ENCODE measurements at regions not wholly inside any gene's neighbourhood (a gene's known extent, or its start where the extent isn't known, plus 50 kb on each side); places are given as distances from the start of the nearest gene placed in this dataset.
"Not testable (repeated sequence)": the region's sequence is repeated elsewhere in the genome, so short reads cannot be mapped to it uniquely, and the experiment has no call there.

DNA sequence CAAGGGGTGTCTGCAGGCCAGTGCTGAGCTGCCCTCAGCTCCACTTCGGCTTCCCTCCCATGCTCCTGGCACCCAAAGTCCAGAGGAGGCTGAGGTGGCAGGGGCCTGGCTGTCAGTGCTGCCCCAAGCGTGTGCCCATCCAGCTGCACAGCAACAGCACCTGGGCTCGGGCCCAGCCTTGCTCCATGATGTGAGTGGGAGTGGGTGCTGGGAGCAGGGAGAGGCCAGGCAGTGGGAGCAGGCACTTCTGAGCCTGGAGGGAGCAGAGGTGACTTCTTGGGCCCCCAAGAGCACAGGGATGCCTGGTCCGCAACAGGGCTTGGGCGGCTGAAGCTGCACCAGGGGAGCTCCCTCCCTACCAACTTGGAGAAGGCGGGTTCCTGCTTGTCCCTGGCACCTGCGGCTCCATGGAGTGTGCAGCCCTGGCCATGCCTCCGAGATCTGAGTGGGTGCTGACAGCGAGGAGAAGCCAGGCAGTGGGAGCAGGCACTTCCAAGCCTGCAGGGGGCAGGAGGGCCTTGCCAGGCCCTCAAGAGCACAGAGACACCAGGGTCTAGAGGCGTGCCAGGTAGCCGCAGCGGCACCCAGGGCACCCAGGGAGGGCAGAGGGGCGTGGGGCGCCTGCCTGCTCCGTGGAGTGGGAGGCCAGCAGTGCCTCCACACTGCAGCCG is 366.7 kb upstream of the SGO1 start:
- no peak for DNase-seq (ENCODE audit: low read depth)
- TF ChIP-seq, protein P1, sequence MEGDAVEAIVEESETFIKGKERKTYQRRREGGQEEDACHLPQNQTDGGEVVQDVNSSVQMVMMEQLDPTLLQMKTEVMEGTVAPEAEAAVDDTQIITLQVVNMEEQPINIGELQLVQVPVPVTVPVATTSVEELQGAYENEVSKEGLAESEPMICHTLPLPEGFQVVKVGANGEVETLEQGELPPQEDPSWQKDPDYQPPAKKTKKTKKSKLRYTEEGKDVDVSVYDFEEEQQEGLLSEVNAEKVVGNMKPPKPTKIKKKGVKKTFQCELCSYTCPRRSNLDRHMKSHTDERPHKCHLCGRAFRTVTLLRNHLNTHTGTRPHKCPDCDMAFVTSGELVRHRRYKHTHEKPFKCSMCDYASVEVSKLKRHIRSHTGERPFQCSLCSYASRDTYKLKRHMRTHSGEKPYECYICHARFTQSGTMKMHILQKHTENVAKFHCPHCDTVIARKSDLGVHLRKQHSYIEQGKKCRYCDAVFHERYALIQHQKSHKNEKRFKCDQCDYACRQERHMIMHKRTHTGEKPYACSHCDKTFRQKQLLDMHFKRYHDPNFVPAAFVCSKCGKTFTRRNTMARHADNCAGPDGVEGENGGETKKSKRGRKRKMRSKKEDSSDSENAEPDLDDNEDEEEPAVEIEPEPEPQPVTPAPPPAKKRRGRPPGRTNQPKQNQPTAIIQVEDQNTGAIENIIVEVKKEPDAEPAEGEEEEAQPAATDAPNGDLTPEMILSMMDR (IDR thresholded peaks at IDR 0.05; ENCODE audit: insufficient read depth, low read depth, low read length), result no peak
- no peaks in the 10 kb centered on the region for H3K36me3 ChIP-seq (ENCODE audit: control insufficient read depth, insufficient read depth, low read length)
- POLR2A ChIA-PET, result no interaction called here
- no peaks in the 10 kb centered on the region for H3K27me3 ChIP-seq (ENCODE audit: control insufficient read depth, insufficient read depth, low read length)
- CTCF ChIA-PET, result no interaction called here
- no peak overlapping the region for H3K4me3 ChIP-seq (ENCODE audit: low read depth, low read length)

DNA sequence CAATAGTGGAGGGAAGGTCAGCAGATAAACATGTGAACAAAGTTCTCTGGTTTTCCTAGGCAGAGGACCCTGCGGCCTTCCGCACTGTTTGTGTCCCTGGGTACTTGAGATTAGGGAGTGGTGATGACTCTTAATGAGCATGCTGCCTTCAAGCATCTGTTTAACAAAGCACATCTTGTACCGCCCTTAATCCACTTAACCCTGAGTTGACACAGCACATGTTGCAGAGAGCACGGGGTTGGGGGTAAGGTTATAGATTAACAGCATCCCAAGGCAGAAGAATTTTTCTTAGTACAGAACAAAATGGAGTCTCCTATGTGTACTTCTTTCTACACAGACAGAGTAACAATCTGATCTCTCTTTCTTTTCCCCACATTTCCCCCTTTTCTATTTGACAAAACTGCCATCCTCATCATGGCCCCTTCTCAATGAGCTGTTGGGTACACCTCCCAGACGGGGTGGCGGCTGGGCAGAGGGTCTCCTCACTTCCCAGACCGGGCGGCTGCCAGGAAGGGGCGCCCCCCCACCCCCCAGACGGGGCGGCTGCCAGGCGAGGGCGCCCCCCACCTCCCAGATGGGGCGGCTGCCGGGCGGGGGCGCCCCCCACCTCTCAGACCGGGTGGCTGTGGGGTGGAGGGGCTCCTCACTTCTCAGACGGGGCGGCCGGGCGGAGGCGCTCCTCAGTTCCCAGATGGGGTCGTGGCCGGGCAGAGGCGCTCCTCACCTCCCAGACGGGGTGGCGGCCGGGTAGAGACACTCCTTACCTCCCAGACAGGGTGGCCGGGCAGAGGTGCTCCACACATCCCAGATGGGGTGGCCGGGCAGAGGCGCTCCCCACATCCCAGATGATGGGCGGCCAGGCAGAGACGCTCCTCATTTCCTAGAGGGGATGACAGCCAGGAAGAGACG is 361.6 kb upstream of the SGO1 start:
- POLR2A ChIA-PET; H3K4me3 ChIP-seq (ENCODE audit: low read depth, low read length); H3K27me3 ChIP-seq (ENCODE audit: control insufficient read depth, insufficient read depth, low read length); DNase-seq (ENCODE audit: low read depth); H3K36me3 ChIP-seq (ENCODE audit: control insufficient read depth, insufficient read depth, low read length); CTCF ChIA-PET: not testable (repeated sequence)

DNA sequence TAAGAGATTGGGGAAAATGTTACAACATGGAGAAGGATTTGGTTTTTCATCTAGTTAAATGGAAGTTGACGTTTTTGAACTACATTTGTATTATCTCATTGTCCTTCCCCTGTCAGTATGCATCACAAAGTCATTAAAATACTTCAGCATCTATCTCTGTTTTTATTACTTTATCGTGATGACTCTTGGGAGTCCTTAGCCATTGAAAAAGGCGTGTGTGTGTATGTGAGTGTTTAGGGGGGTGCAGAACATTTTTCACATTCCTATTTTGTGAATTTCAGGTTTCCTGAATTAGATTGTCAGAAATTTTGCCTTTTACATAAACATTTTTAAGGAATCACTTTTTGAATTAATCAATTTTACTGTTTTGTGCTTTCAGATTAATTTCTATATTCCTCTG is 360.6 kb upstream of the SGO1 start:
- CTCF ChIA-PET, result no interaction called here
- POLR2A ChIA-PET, result no interaction called here
- Histone ChIP-seq H3K4me3 (ENCODE audit: low read depth, low read length) (no peak overlapping the region), H3K27me3 (ENCODE audit: control insufficient read depth, insufficient read depth, low read length) (no peaks in the 10 kb centered on the region), H3K36me3 (ENCODE audit: control insufficient read depth, insufficient read depth, low read length) (no peaks in the 10 kb centered on the region)
- TF ChIP-seq, protein P1 (IDR thresholded peaks at IDR 0.05; ENCODE audit: insufficient read depth, low read depth, low read length), result no peak
- DNase-seq (ENCODE audit: low read depth), result no peak

DNA sequence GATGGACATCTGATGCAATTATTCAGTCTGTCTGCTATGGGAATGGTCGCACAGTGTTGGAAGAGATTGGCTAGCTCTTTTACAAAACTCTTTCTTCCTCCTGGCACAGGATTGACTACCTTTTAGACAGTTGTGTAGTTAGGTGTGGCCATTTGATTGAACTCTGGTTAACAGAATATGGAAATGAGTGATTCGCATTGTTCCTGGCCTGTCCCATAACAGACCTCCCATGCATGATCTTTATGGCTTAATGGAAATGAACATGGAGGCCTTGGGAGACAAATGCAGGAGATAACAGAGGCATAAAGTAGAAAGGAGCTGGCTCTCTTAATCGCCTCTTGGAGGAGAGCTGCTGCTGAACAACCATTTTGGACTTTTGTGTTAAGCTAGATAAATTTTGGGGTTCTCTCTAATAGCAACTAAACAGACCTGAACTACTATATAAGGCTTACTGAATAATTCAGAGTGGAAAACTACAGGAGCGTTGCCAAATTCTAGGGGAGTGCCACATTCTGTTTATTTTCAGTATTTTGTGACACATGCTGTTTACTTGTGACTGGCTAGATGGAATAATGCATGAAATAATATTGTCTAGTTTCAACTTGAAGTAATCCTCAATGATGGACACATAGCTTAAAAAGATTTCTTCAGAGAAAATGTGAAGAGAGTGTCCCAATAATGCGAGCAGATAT is 357.7 kb upstream of the SGO1 start:
- TF ChIP-seq, protein P1 (IDR thresholded peaks at IDR 0.05; ENCODE audit: insufficient read depth, low read depth, low read length), result no peak
- ChIA-PET POLR2A (no interaction called here), CTCF (interaction anchor here (0.8 to 0.9 kb wide), 2 partner anchors 9 to 940 kb away, joined by 3 read pairs; no protein-coding TSS in a partner anchor)
- H3K27me3 ChIP-seq (ENCODE audit: control insufficient read depth, insufficient read depth, low read length), result no peaks in the 10 kb centered on the region
- no peaks in the 10 kb centered on the region for H3K36me3 ChIP-seq (ENCODE audit: control insufficient read depth, insufficient read depth, low read length)
- no peak overlapping the region for H3K4me3 ChIP-seq (ENCODE audit: low read depth, low read length)
- DNase-seq (ENCODE audit: low read depth), result no peak

DNA sequence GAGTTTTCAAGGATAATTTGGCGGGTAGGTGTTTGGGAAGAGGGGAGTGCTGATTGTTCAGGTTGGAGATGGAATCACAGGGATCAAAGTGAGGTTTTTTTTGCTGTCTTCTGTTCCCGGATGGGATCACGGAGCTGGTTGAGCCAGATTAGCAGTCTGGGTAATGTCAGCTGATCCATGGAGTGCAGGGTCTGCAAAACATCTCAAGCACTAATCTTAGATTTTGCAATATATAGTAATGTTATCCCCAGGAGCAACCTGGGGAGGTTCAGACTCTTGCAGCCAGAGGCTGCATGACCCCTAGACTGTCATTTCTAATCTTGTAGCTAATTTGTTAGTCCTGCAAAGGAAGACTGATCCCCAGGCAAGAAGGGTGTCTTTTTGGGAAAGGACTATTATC is 354.1 kb upstream of the SGO1 start:
- POLR2A ChIA-PET, result no interaction called here
- CTCF ChIA-PET, result no interaction called here
- no peak for DNase-seq (ENCODE audit: low read depth)

More for the DNA sequence above, 354.1 kb upstream of the SGO1 start:
- Histone ChIP-seq H3K36me3 (ENCODE audit: control insufficient read depth, insufficient read depth, low read length) (no peaks in the 10 kb centered on the region), H3K4me3 (ENCODE audit: low read depth, low read length) (no peak overlapping the region), H3K27me3 (ENCODE audit: control insufficient read depth, insufficient read depth, low read length) (no peaks in the 10 kb centered on the region)
- TF ChIP-seq, protein P1 (IDR thresholded peaks at IDR 0.05; ENCODE audit: insufficient read depth, low read depth, low read length), result no peak

Measured in BJ (cell line).